PC-3 (cell line): ENCODE measurements at regions not wholly inside any gene's neighbourhood (a gene's known extent, or its start where the extent isn't known, plus 50 kb on each side); places are given as distances from the start of the nearest gene placed in this dataset.

Experiments used
- EZH2 ChIP-seq: fragments of 300-600 bp; sonication (generic); IDR thresholded peaks from one replicate; pipeline ENCODE4 v1.6.1; 2017; ENCODE audit warnings: antibody characterized with exemption, mild to moderate bottlenecking, low read length; ENCODE audit not compliant: unreplicated experiment
- EZH2phosphoT487 ChIP-seq: fragments of 300-600 bp; sonication (generic); IDR thresholded peaks from 2 replicates; pipeline ENCODE4 v1.6.1; 2018; ENCODE audit warnings: mild to moderate bottlenecking, antibody characterized with exemption, low read length, borderline replicate concordance
- TF ChIP-seq, protein P1 (sequence below): fragments of 300-600 bp; sonication (generic); conservative IDR thresholded peaks from 2 replicates; pipeline ENCODE4 v1.5.1; 2017; ENCODE audit warnings: antibody characterized with exemption, low read depth, mild to moderate bottlenecking, low read length

DNA sequence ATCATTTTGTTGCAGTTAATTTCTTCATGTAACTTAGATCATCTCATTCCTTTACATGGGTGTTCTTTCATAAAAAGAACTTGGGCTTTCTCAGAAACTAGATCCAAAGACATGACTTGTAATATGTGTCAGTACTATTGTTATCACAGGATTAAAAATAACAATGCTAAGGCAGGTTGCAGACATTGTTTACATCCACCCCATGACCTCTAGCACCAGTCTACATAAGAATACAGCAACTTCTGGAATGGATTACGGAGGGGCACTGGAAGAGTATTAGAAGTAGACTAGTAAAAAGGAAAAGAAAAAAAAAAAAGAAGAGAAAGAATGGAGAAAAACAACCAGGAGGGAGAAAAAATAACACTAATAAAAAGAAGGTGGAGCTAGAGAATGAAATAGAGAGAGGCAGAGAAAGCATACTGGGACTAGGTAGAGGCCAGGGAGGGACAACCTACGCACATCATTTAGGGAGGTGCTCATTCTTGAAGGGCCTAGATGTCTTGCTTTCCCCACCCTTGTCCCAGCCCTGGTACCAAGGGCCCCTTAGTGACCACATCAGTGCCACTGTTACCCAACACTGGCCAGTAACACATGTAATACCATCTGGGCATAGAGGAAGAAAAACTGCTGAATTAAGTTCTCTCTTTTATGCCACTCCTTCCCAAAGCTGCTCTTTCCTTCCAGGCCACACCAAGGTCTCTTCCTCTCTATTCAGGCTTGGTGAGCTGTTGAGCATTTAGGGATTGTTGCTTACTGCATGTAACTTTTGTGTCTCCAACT is 70.6 kb upstream of the KLF7 start:
- TF ChIP-seq, protein P1, sequence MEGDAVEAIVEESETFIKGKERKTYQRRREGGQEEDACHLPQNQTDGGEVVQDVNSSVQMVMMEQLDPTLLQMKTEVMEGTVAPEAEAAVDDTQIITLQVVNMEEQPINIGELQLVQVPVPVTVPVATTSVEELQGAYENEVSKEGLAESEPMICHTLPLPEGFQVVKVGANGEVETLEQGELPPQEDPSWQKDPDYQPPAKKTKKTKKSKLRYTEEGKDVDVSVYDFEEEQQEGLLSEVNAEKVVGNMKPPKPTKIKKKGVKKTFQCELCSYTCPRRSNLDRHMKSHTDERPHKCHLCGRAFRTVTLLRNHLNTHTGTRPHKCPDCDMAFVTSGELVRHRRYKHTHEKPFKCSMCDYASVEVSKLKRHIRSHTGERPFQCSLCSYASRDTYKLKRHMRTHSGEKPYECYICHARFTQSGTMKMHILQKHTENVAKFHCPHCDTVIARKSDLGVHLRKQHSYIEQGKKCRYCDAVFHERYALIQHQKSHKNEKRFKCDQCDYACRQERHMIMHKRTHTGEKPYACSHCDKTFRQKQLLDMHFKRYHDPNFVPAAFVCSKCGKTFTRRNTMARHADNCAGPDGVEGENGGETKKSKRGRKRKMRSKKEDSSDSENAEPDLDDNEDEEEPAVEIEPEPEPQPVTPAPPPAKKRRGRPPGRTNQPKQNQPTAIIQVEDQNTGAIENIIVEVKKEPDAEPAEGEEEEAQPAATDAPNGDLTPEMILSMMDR = no peak
- TF ChIP-seq EZH2 (no peak), EZH2phosphoT487 (no peak)
